VCaP (cell line): ENCODE measurements at regions not wholly inside any gene's neighbourhood (a gene's known extent, or its start where the extent isn't known, plus 50 kb on each side); places are given as distances from the start of the nearest gene placed in this dataset.

Source experiments
- H3K27ac ChIP-seq: fragments of 450-650 bp; 2 replicates; pipeline ENCODE4 v1.5.1; 2017
- TF ChIP-seq, protein P1 (sequence below): fragments of 450-650 bp; conservative IDR thresholded peaks from 2 replicates; pipeline ENCODE4 v1.5.1; 2017; ENCODE audit warnings: mild to moderate bottlenecking, moderate library complexity

DNA sequence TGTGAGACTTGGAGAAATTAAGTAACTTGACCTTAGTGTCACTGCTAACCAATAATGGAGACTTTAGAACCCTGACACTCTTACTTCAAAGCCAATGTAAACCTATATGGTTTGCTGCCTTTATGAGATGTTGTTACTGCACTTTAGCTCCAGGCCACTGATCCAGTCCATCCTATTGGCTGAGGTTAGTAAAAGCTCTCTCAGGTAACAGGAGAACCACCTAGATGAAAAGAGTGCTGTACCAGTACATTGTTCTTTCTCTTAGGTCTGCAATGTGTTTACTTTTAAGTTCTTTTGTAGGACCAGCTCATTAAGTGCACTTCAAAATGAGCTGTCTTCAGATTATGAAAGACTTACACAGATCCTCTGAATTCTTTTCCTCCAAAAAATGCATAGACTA lies 994.0 kb upstream of the FAT3 start:
- H3K27ac ChIP-seq, result no peak overlapping the region
- TF ChIP-seq, protein P1, sequence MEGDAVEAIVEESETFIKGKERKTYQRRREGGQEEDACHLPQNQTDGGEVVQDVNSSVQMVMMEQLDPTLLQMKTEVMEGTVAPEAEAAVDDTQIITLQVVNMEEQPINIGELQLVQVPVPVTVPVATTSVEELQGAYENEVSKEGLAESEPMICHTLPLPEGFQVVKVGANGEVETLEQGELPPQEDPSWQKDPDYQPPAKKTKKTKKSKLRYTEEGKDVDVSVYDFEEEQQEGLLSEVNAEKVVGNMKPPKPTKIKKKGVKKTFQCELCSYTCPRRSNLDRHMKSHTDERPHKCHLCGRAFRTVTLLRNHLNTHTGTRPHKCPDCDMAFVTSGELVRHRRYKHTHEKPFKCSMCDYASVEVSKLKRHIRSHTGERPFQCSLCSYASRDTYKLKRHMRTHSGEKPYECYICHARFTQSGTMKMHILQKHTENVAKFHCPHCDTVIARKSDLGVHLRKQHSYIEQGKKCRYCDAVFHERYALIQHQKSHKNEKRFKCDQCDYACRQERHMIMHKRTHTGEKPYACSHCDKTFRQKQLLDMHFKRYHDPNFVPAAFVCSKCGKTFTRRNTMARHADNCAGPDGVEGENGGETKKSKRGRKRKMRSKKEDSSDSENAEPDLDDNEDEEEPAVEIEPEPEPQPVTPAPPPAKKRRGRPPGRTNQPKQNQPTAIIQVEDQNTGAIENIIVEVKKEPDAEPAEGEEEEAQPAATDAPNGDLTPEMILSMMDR, result no peak

GRCh38 chr11:91222830-91223229 lies 1000.0 kb upstream of the CHORDC1 start:
- H3K27ac ChIP-seq, result no peak overlapping the region
- TF ChIP-seq, protein P1, result no peak

- TF ChIP-seq, protein P1, result no peak
- H3K27ac ChIP-seq, result no peak overlapping the region
Observed at GRCh38 chr11:91220476-91221202, 997.8 kb upstream of the CHORDC1 start.

DNA sequence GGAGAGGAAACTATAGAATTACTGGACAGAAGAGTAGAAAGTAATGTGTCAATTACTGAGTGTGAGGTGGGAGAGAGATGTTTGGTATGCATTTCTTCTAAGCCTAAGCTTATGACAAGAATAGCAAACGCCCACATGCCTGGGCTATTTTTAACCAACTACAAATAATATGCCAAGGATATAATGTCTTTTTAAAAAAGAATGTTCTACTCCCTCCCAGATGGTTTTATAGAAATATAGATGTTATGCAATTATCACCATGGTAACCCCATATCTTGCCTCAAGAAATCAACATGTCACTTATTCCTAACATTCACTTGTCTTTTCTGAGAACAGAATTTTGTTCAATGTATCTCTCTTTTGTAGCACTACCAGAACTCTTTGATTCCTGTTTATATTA lies 996.7 kb upstream of the CHORDC1 start:
- TF ChIP-seq, protein P1, result no peak
- no peak overlapping the region for H3K27ac ChIP-seq

DNA sequence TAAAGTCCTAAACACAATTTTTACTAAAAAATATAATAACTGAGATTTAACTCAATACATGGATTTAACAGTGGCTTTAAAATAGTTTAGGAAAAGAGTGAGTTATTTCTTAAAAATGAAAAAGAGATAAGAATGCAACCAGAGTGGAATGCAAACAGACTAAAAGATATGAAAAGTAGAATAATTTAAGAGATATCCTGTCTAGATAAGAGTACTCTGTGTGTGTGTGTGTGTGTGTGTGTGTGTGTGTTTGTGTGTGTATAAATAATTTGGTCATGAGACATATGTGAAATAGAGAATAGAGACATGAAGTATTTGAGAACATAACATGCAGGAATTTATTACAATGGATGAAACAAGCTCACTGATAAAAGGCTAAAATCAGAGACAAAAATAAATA lies 986.9 kb upstream of the CHORDC1 start:
- TF ChIP-seq, protein P1, result no peak
- no peak overlapping the region for H3K27ac ChIP-seq

GRCh38 chr11:91209306-91209705 lies 986.5 kb upstream of the CHORDC1 start:
- no peak overlapping the region for H3K27ac ChIP-seq
- TF ChIP-seq, protein P1, result no peak

DNA sequence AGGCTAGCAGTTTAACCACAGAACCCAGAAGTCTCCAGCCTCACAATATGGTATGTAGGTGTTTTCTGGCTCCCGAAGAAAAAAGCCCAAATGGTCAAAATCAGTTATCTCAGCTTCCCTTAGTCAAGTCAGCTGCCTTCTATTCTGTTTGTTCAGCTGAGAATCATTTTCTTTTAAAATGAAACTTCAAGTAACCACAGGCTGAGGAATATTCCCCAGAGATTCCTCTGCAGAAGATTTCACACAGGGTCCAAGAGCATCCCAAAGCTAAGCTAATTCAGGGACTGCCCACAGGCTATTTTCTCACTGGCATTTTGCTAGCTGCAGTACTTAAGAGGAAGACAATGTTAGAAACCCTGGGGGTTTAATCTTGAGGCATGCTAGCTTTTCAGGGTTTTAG lies 977.0 kb upstream of the CHORDC1 start:
- H3K27ac ChIP-seq, result no peak overlapping the region
- TF ChIP-seq, protein P1, result no peak
